H9 (cell line): ENCODE measurements at regions not wholly inside any gene's neighbourhood (a gene's known extent, or its start where the extent isn't known, plus 50 kb on each side); places are given as distances from the start of the nearest gene placed in this dataset.

Experiments used
- DNase-seq: peaks from one replicate; pipeline ENCODE4 v3.0.0-alpha.2; 2017
- H2AFZ ChIP-seq: one replicate; pipeline ENCODE4 v1.6.1; 2013; ENCODE audit warnings: mild to moderate bottlenecking, low read length, control low read depth, moderate library complexity
- H2AK5ac ChIP-seq: 2 replicates; pipeline ENCODE4 v1.6.1; 2013; ENCODE audit warnings: low read length, control low read depth, mixed read lengths; ENCODE audit not compliant: insufficient read length
- H2BK120ac ChIP-seq: one replicate; pipeline ENCODE4 v1.6.1; 2013; ENCODE audit warnings: low read depth, mild to moderate bottlenecking, low read length, control low read depth, inconsistent platforms; ENCODE audit not compliant: poor library complexity, severe bottlenecking
- H2BK12ac ChIP-seq: 2 replicates; pipeline ENCODE4 v1.6.1; 2013; ENCODE audit warnings: low read length, control low read depth, mixed read lengths, low read depth; ENCODE audit not compliant: insufficient read length
- H2BK15ac ChIP-seq: 2 replicates; pipeline ENCODE4 v1.6.1; 2013; ENCODE audit warnings: low read depth, low read length, control low read depth
- H2BK20ac ChIP-seq: one replicate; pipeline ENCODE4 v1.6.1; 2013; ENCODE audit warnings: low read depth, mild to moderate bottlenecking, low read length, control low read depth, inconsistent platforms; ENCODE audit not compliant: poor library complexity, severe bottlenecking
- H2BK5ac ChIP-seq: 2 replicates; pipeline ENCODE4 v1.6.1; 2013; ENCODE audit warnings: low read length, control low read depth, mixed read lengths; ENCODE audit not compliant: insufficient read length
- H3K14ac ChIP-seq: 2 replicates; pipeline ENCODE4 v1.6.1; 2013; ENCODE audit warnings: low read length, control low read depth; ENCODE audit not compliant: insufficient read depth
- H3K18ac ChIP-seq: 2 replicates; pipeline ENCODE4 v1.6.1; 2013; ENCODE audit warnings: low read depth, mild to moderate bottlenecking, mixed read lengths, low read length, control low read depth; ENCODE audit not compliant: insufficient read length
- H3K23ac ChIP-seq: 2 replicates; pipeline ENCODE4 v1.6.1; 2013; ENCODE audit warnings: low read length, control low read depth, mixed read lengths, low read depth; ENCODE audit not compliant: insufficient read length
- H3K23me2 ChIP-seq: 2 replicates; pipeline ENCODE4 v1.6.1; 2013; ENCODE audit warnings: low read depth, mild to moderate bottlenecking, mixed read lengths, low read length, control low read depth; ENCODE audit not compliant: insufficient read length, poor library complexity, severe bottlenecking
- H3K27ac ChIP-seq: 2 replicates; pipeline ENCODE4 v1.5.1; 2013; ENCODE audit warnings: low read length, control low read depth, mixed read lengths, low read depth; ENCODE audit not compliant: insufficient read length
- H3K27me3 ChIP-seq: 2 replicates; pipeline ENCODE4 v1.6.1; 2013; ENCODE audit warnings: low read length, control low read depth, inconsistent platforms; ENCODE audit not compliant: insufficient read depth
- H3K4ac ChIP-seq: 2 replicates; pipeline ENCODE4 v1.6.1; 2013; ENCODE audit warnings: low read depth, mild to moderate bottlenecking, control low read depth, inconsistent platforms, low read length, moderate library complexity
- H3K4me1 ChIP-seq: 2 replicates; pipeline ENCODE4 v1.6.1; 2013; ENCODE audit warnings: low read length, control low read depth, inconsistent platforms; ENCODE audit not compliant: insufficient read depth
- H3K4me2 ChIP-seq: 2 replicates; pipeline ENCODE4 v1.6.1; 2013; ENCODE audit warnings: low read length, control low read depth, mixed read lengths; ENCODE audit not compliant: insufficient read length, insufficient read depth
- H3K56ac ChIP-seq: 2 replicates; pipeline ENCODE4 v1.6.1; 2013; ENCODE audit warnings: low read depth, mild to moderate bottlenecking, mixed read lengths, low read length, control low read depth; ENCODE audit not compliant: insufficient read length
- H3K79me1 ChIP-seq: 2 replicates; pipeline ENCODE4 v1.6.1; 2013; ENCODE audit warnings: low read depth, mild to moderate bottlenecking, moderate library complexity, low read length, control low read depth, inconsistent platforms; ENCODE audit not compliant: insufficient read depth, poor library complexity, severe bottlenecking
- H3K79me2 ChIP-seq: 2 replicates; pipeline ENCODE4 v1.6.1; 2013; ENCODE audit warnings: low read length, control low read depth, inconsistent platforms; ENCODE audit not compliant: insufficient read depth
- H3K9ac ChIP-seq: 2 replicates; pipeline ENCODE4 v1.6.1; 2013; ENCODE audit warnings: low read length, control low read depth, mixed read lengths; ENCODE audit not compliant: insufficient read length; ENCODE audit errors: extremely low read depth
- H3K9me3 ChIP-seq: one replicate; pipeline ENCODE4 v1.6.1; 2013; ENCODE audit warnings: low read depth, low read length, inconsistent platforms; ENCODE audit not compliant: control insufficient read depth
- H3T11ph ChIP-seq: one replicate; pipeline ENCODE4 v1.6.1; 2013; ENCODE audit warnings: mild to moderate bottlenecking, low read length, control low read depth, inconsistent platforms
- H4K20me1 ChIP-seq: one replicate; pipeline ENCODE4 v1.6.1; 2013; ENCODE audit not compliant: control insufficient read depth, insufficient read length, insufficient read depth
- H4K5ac ChIP-seq: 2 replicates; pipeline ENCODE4 v1.6.1; 2013; ENCODE audit warnings: low read depth, mild to moderate bottlenecking, mixed read lengths, low read length, control low read depth; ENCODE audit not compliant: insufficient read length
- H4K8ac ChIP-seq: replicated peaks from 2 replicates; pipeline ENCODE4 v1.6.1; 2013; ENCODE audit warnings: low read length, control low read depth, mixed read lengths, low read depth; ENCODE audit not compliant: insufficient read length
- H4K91ac ChIP-seq: 2 replicates; pipeline ENCODE4 v1.6.1; 2013; ENCODE audit warnings: low read depth, mild to moderate bottlenecking, moderate library complexity, mixed read lengths, low read length, control low read depth; ENCODE audit not compliant: insufficient read length
- H3K27ac Mint-ChIP-seq, 3 experiments: 2 replicates in 2 of 3; 3 replicates in 1 of 3; pipeline ENCODE4 v1.8.0; 2020 to 2021; ENCODE audit warnings: mixed read lengths in 3 of 3, mild to moderate bottlenecking in 1 of 3, moderate library complexity in 1 of 3
- H3K27me3 Mint-ChIP-seq: 2 replicates; pipeline ENCODE4 v1.8.0; 2021; ENCODE audit warnings: low read depth, mild to moderate bottlenecking, moderate library complexity, mixed read lengths
- H3K36me3 Mint-ChIP-seq, 3 experiments: 2 replicates in 2 of 3; 3 replicates in 1 of 3; pipeline ENCODE4 v1.8.0; 2020 to 2021; ENCODE audit warnings: low read depth in 3 of 3, mixed read lengths in 3 of 3; ENCODE audit not compliant: insufficient read depth in 1 of 3
- H3K4me1 Mint-ChIP-seq, 2 experiments: 2 replicates each; pipeline ENCODE4 v1.8.0; 2020; ENCODE audit warnings: mixed read lengths in 2 of 2
- H3K4me3 Mint-ChIP-seq, 2 experiments: 2 replicates in 1 of 2; 3 replicates in 1 of 2; pipeline ENCODE4 v1.8.0; 2020 to 2021; ENCODE audit warnings: mild to moderate bottlenecking in 2 of 2, mixed read lengths in 2 of 2, moderate library complexity in 1 of 2
- H3K9me3 Mint-ChIP-seq, 2 experiments: 2 replicates in 1 of 2; 3 replicates in 1 of 2; pipeline ENCODE4 v1.8.0; 2020; ENCODE audit warnings: mild to moderate bottlenecking in 2 of 2, mixed read lengths in 2 of 2, moderate library complexity in 1 of 2
- CTCF ChIP-seq: fragments of 200-600 bp; sonication (generic); conservative IDR thresholded peaks from 3 replicates; pipeline ENCODE4 v1.8.0; 2021; ENCODE audit warnings: antibody characterized with exemption, mild to moderate bottlenecking
- WGBS: extraction: QIAGEN DNeasy Blood & Tissue Kit; methylation state at CpG from one replicate; pipeline ENCODE4 v1.1.7; 2013; ENCODE audit warnings: missing lambda C conversion rate, low lambda C conversion rate, mixed read lengths; ENCODE audit not compliant: insufficient read length; ENCODE audit errors: extremely low coverage; 5-methylcytosine and 5-hydroxymethylcytosine counted together

- Histone ChIP-seq H3K23ac (no peak overlapping the region), H2AK5ac (no peak overlapping the region), H2BK5ac (peak overlapping the region; percentile 79), H3K79me2 (no peaks in the 10 kb centered on the region), H4K20me1 (no peaks in the 10 kb centered on the region), H3K27me3 (no peaks in the 10 kb centered on the region), H3K14ac (no peak overlapping the region), H3K4ac (no peak overlapping the region; the same call in 1 of the 2 replicates), H3K56ac (no peak overlapping the region), H2BK15ac (no peak overlapping the region), H2BK120ac (no peak overlapping the region), H4K8ac (no peak overlapping the region), H3K4me2 (no peak overlapping the region), H3K4me1 (peaks cover 5% of the 10 kb centered on the region; the same call in 1 of the 2 replicates), H3K18ac (no peak overlapping the region), H2BK12ac (no peak overlapping the region), H4K5ac (no peak overlapping the region), H4K91ac (no peak overlapping the region), H3K9me3 (peaks cover 3% of the 10 kb centered on the region), H3K9ac (no peak overlapping the region), H3K27ac (peak overlapping the region; percentile 75), H2BK20ac (no peak overlapping the region), H3K79me1 (no peaks in the 10 kb centered on the region), H3K23me2 (no peaks in the 10 kb centered on the region), H3T11ph (no peak overlapping the region), H2AFZ (no peak overlapping the region)
- peak overlapping the region in 1 of 2 experiments; percentile 7; a peak in 3 of 5 replicates for H3K4me3 Mint-ChIP-seq
- peaks cover 26 to 31% of the 10 kb centered on the region in 2 experiments for H3K9me3 Mint-ChIP-seq
- H3K36me3 Mint-ChIP-seq = peaks cover 32 to 59% (median 49%) of the 10 kb centered on the region in 3 experiments
- peak; percentile 56 for DNase-seq
- no peaks in the 10 kb centered on the region for H3K27me3 Mint-ChIP-seq
- peak; percentile 66; the same call in 2 of the 3 replicates for TF ChIP-seq CTCF
- peaks cover 68 to 73% of the 10 kb centered on the region in 2 experiments for H3K4me1 Mint-ChIP-seq
- WGBS = no CpG with 5 or more reads among the region's 8 CpGs
- peak overlapping the region; percentile 62 to 97 (median 85) for H3K27ac Mint-ChIP-seq
These were observed 53.0 kb upstream of the DAZL start for GRCh38 chr3:16658004-16658924.
